GM18873 (cell line): ENCODE measurements at regions not wholly inside any gene's neighbourhood (a gene's known extent, or its start where the extent isn't known, plus 50 kb on each side); places are given as distances from the start of the nearest gene placed in this dataset.
"Not testable (repeated sequence)": the region's sequence is repeated elsewhere in the genome, so short reads cannot be mapped to it uniquely, and the experiment has no call there.

Experiments used
- ATAC-seq: cut with Tn5 transposase; IDR thresholded peaks from one replicate; pipeline ENCODE4 v1.9.1; 2021; ENCODE audit warnings: mild to moderate bottlenecking, moderate library complexity, moderate number of reproducible peaks; ENCODE audit not compliant: unreplicated experiment, low FRiP score

- no peak for ATAC-seq
Measured at GRCh38 chrX:78822157-78822690, 74.7 kb downstream of the LPAR4 start.

- peak; percentile 63 for ATAC-seq
Measured at GRCh38 chrX:78831523-78831922, 84.0 kb downstream of the LPAR4 start.

- peak; percentile 68 for ATAC-seq
Measured at GRCh38 chrX:78838709-78839108, 91.2 kb downstream of the LPAR4 start.

- no peak for ATAC-seq
Measured at GRCh38 chrX:78839711-78840110, 92.2 kb downstream of the LPAR4 start.

GRCh38 chrX:78844218-78844617, 96.7 kb downstream of the LPAR4 start:
- ATAC-seq = not testable (repeated sequence)

- not testable (repeated sequence) for ATAC-seq
Measured at GRCh38 chrX:78881248-78881647, 63.9 kb upstream of the P2RY10 start.

GRCh38 chrX:78886550-78886949, 58.6 kb upstream of the P2RY10 start:
- ATAC-seq = peak; percentile 63
